ENCODE measurements at regions not wholly inside any gene's neighbourhood (a gene's known extent, or its start where the extent isn't known, plus 50 kb on each side); places are given as distances from the start of the nearest gene placed in this dataset.

DNA sequence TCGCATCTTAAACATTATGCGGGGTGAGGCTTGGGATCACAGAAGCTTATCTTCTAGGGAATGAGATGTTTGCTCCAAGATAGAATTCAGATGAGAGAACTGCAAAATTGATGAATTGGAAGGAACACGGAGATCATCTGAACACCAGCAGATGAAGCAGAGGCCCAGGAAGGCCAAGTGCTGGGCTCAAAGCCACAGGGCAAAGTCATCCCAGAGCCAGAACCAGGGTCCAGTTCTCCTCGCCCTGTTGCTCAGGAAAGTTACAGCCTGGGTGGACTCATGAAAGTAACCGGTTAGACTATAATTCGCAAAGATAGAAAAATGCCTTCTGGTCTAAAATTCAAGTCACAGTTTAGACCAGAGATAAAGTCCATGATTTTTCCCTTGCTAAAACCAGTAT, 456.1 kb upstream of the ID2 start:
- no peak overlapping the region for H3K4me3 ChIP-seq (ENCODE audit: low read depth, low read length)
- ChIA-PET POLR2A (no interaction called here), CTCF (no interaction called here)
- no peak for DNase-seq (ENCODE audit: low read depth, low spot score)
- TF ChIP-seq, protein P1, sequence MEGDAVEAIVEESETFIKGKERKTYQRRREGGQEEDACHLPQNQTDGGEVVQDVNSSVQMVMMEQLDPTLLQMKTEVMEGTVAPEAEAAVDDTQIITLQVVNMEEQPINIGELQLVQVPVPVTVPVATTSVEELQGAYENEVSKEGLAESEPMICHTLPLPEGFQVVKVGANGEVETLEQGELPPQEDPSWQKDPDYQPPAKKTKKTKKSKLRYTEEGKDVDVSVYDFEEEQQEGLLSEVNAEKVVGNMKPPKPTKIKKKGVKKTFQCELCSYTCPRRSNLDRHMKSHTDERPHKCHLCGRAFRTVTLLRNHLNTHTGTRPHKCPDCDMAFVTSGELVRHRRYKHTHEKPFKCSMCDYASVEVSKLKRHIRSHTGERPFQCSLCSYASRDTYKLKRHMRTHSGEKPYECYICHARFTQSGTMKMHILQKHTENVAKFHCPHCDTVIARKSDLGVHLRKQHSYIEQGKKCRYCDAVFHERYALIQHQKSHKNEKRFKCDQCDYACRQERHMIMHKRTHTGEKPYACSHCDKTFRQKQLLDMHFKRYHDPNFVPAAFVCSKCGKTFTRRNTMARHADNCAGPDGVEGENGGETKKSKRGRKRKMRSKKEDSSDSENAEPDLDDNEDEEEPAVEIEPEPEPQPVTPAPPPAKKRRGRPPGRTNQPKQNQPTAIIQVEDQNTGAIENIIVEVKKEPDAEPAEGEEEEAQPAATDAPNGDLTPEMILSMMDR (IDR thresholded peaks at IDR 0.05; ENCODE audit: insufficient read depth, low read length, missing control alignments): no peak

GRCh38 chr2:8229546-8229986, 452.3 kb upstream of the ID2 start:
- ChIA-PET CTCF (no interaction called here), POLR2A (no interaction called here)
- TF ChIP-seq, protein P1 (IDR thresholded peaks at IDR 0.05; ENCODE audit: insufficient read depth, low read length, missing control alignments): no peak
- DNase-seq (ENCODE audit: low read depth, low spot score): no peak
- H3K4me3 ChIP-seq (ENCODE audit: low read depth, low read length): no peak overlapping the region

DNA sequence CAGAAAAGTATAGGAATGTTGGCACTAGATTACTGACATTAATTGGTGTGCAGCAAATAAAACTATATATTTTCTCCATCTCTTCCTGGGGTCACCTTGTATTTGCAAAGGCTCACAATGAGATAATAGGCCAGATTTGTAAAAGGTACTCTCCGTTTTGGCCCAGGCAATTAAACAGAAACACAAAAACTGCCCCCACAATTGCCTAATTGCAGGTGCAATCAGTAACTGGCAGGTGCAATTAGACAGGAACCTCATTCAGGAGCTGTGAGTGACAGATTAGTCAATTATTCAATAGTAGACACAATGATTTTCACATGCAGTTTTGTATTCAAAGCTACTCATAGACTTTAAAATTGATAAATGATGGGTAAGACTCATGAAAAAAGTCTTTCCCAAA, 451.4 kb upstream of the ID2 start:
- ChIA-PET CTCF (no interaction called here), POLR2A (no interaction called here)
- TF ChIP-seq, protein P1 (IDR thresholded peaks at IDR 0.05; ENCODE audit: insufficient read depth, low read length, missing control alignments): no peak
- no peak for DNase-seq (ENCODE audit: low read depth, low spot score)
- H3K4me3 ChIP-seq (ENCODE audit: low read depth, low read length): no peak overlapping the region

- POLR2A ChIA-PET: no interaction called here
- CTCF ChIA-PET: interaction anchor here (0.9 kb wide), 1 partner anchor 8 kb away, joined by 3 read pairs; no protein-coding TSS in a partner anchor
- H3K4me3 ChIP-seq (ENCODE audit: low read depth, low read length): no peak overlapping the region
- no peak for DNase-seq (ENCODE audit: low read depth, low spot score)
- TF ChIP-seq, protein P1 (IDR thresholded peaks at IDR 0.05; ENCODE audit: insufficient read depth, low read length, missing control alignments): no peak
Measured at GRCh38 chr2:8231902-8232301, 450.0 kb upstream of the ID2 start.

GRCh38 chr2:8232871-8233270, 449.0 kb upstream of the ID2 start:
- TF ChIP-seq, protein P1 (IDR thresholded peaks at IDR 0.05; ENCODE audit: insufficient read depth, low read length, missing control alignments): no peak
- no peak for DNase-seq (ENCODE audit: low read depth, low spot score)
- ChIA-PET POLR2A (no interaction called here), CTCF (no interaction called here)
- no peak overlapping the region for H3K4me3 ChIP-seq (ENCODE audit: low read depth, low read length)

DNA sequence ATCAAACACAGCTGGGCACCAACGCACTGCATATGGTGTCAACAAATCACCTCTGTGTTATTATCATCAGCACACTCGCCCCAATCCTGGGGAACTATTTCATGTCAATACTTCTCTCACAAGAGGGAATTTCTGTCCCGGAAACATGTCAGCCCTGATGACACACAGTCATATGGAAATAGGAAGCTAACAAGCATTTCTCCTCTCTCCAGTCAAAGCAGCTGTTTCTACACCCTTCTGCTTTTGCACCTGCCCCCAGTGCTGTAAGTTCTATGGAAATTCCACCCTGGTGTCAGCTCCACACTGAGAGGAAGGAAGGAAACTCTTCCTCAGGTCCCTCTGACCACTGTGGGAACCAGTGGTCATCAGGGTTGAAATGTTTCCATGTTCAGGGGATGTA, 447.6 kb upstream of the ID2 start:
- H3K4me3 ChIP-seq (ENCODE audit: low read depth, low read length): no peak overlapping the region
- CTCF ChIA-PET: no interaction called here
- no peak for DNase-seq (ENCODE audit: low read depth, low spot score)
- POLR2A ChIA-PET: interaction anchor here (0.6 kb wide), 1 partner anchor 399 kb away, joined by 3 read pairs; no protein-coding TSS in a partner anchor
- TF ChIP-seq, protein P1 (IDR thresholded peaks at IDR 0.05; ENCODE audit: insufficient read depth, low read length, missing control alignments): no peak
